CD4-positive, alpha-beta T cell treated with Interleukin-6 at 100 ng/mL for 8 hours (primary cell): ENCODE measurements at regions not wholly inside any gene's neighbourhood (a gene's known extent, or its start where the extent isn't known, plus 50 kb on each side); places are given as distances from the start of the nearest gene placed in this dataset.

Source experiments
- DNase-seq: peaks from one replicate; pipeline ENCODE4 v3.0.0-alpha.2; 2020; ENCODE audit warnings: mixed read lengths, low spot score

GRCh38 chr1:200252531-200252930 lies 157.3 kb downstream of the ZNF281 start:
- no peak for DNase-seq

- DNase-seq = no peak
Observed at GRCh38 chr1:200250469-200250868, 159.4 kb downstream of the ZNF281 start.

GRCh38 chr1:200248541-200248940 lies 161.3 kb downstream of the ZNF281 start:
- no peak for DNase-seq

DNA sequence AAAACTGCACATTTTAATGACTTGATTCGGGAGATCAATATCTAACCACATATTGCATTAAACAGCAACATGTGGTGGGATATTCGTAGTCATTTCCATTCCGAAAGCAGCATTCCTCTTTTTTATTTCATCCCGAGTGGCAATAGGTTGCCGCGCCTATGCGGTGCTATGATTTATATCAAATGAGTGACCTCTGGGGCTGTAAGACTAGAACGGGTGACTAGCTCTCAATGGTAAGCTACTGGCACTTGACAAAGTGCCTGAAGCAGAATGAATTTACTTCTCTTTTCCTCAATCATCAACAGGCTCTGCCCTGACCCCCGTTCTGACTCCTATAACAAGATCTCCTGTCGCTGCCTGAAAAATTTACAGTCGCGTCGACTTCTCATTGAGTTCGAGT lies 162.3 kb downstream of the ZNF281 start:
- DNase-seq = no peak

DNA sequence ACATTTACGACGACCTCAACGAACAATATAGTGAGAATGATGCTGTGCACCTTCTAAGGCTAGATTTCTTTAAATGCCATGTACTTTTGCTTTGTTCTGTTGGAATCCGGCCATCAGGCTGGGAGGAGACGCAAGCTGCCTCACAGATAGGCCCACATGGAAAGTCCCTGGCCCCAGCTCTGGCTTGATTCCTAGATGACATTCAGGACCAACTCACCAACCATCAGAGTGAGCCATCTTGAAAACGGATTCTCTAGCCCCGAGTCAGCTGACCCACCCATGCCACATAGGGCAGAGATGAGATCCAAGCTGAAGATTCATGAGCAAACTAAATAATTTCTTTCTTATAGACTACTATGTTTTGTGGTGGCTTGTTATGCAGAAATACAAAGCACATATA lies 164.4 kb downstream of the ZNF281 start:
- DNase-seq = no peak

DNA sequence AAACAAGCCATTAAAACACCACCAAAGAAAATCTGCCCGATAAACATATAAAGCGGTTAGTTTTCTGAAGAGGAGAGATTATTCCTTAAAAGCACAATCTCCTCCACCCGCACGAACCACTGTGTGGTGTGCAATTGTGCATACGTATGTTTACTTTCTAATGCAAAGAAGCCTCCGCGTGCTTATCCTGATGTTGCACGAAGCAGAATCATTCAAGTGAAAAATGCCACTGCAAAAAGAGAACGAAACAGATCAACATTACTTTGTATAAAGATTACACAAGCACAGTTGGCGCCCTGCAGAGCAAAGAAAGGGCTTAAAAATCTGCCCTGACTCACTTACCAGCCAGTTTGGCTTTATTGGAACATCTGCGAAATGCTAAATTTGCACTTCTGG lies 166.8 kb downstream of the ZNF281 start:
- no peak for DNase-seq

DNA sequence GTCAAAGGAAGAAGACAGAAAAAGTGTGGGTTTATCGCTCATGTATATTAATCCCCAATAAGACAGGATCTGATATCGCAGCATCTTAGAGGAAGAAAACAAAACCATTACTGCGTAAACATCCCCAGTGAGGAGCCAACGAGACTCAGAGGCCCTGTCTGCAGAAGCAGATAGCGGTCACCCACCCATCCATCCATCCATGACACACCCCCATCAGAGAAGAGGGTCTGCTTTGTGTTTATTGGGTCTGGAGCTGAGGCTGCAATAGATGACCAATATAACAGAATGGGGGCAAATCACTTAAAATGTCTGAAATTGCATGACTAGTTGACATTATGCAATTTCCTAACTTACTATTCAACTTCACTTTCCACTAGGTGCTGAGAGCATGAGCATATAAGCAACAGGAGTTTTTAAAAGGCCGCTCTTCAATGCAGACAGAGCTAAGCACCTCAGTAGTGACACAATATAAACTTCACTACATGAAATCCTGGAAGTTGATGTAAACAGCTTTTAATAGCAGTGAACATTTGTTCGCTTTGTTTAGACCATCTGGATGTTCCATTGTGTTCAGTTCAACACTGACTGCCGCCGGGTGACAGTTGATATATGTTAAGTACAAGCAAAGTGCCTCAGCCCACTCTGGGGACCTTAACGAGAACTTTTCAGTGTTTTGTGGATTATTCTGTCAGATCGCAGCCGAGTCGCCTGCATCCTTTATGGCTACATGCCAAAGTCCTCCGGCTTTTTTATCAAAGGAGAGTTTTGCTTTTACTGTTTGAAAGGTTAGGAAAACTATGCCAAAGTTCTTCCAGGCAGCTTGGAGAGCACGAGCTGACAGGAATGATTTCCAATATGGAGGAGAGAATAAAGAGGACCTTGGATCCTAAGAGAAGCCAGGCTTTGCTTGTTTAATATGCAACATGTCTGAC lies 167.5 kb downstream of the ZNF281 start:
- DNase-seq = no peak

DNA sequence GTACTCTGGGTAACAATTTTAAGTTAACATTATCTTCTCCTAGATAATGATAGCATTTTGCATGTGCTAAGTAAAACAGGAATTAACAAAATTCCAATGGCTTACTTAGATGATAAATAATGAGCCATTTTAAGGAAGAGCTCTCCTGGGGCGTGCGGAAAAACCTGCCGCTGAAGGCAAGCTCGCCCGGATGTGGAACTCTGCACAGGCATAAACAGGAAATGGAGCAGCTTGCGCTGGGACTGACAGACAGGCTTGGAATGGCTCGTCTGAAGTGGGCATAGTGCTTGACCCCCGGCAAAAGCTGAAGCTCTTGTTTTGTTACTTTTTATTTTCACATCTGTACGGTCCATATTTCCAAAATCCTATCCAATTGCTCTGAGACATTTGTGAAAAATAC lies 169.2 kb downstream of the ZNF281 start:
- no peak for DNase-seq

GRCh38 chr1:200238311-200238710 lies 171.5 kb downstream of the ZNF281 start:
- no peak for DNase-seq

DNA sequence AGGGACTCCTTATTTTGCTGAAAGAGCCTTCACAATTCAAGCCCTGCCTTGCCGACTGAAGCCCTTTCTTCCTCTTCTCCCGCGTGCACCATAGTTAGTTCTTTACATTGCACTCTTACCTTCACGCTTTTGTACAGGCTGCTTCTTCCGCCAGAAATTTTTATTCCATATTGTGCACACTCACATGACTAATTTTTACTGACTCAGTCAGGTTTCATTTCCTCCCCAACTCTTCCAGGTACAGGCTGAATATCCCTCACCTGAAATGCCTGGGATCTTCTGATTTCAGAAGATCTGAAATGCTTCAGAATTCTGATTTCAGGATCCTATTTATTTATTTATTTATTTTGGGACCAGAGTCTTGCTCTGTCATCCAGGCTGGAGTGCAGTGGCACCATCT lies 172.8 kb downstream of the ZNF281 start:
- no peak for DNase-seq

DNA sequence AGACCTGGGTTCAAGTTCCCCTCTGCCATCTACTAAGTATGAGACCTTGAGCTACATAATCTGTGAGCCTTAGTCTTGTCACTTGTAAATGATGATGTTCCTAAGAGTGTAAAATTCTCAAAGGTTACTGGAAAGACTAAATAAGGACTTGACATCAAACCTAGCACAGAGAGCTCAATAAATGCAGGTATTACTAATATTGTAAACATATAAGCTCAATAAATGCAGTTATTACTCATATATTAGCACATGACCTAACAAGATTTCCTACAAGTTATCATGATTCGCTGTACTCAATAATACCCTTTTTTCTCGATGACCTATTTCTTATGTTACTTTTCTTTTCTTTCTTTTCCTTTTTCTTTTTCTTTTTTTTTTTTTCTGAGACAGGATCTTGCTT lies 174.9 kb downstream of the ZNF281 start:
- no peak for DNase-seq

GRCh38 chr1:200233393-200233792 lies 176.4 kb downstream of the ZNF281 start:
- no peak for DNase-seq

- DNase-seq = no peak
Observed at GRCh38 chr1:200231787-200232231, 178.0 kb downstream of the ZNF281 start.

GRCh38 chr1:200230671-200231070 lies 179.2 kb downstream of the ZNF281 start:
- no peak for DNase-seq

DNA sequence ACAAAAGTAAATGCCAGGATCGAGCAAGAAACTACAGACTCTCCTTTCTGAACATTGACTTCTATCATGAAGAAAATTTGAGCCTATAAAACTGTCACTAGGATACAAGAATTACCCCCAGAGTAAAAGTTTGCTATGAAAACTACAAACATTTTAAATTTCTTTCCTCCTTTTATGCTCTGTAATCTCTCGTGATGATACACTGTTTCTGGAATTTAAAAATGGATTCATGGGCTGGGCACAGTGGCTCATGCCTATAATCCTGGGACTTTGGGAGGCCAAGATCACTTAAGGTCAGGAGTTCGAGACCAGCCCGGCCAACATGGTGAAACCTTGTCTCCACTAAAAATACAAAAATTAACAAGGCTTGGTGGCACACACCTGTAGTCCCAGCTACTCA lies 181.3 kb downstream of the ZNF281 start:
- DNase-seq = no peak

DNA sequence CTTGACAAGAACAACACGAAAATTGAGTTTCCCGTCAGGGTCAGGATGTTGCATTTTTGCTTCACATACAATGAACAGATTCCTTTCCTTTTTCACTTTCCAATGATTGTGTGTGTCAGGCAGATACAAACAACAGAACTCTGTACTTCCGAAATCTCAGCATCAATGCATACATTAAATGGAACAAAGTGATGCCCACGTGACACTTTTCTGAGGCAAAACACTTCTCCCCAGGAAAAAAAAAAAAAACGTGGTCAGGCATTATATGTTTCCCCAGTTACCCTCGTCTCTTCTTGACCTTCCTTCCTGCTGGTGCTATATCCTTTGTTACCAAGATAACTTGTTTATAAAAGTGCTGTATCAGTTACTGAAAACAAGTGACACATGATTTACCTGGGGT lies 181.8 kb downstream of the ZNF281 start:
- DNase-seq = no peak
